Vagina (tissue), 2 donors: ENCODE measurements at regions not wholly inside any gene's neighbourhood (a gene's known extent, or its start where the extent isn't known, plus 50 kb on each side); places are given as distances from the start of the nearest gene placed in this dataset.

Experiments
- DNase-seq, 2 donors: peaks; one replicate each; pipeline ENCODE4 v3.0.0-alpha.2; 2017; ENCODE audit errors: extremely low spot score in 2 of 2
- H3K27ac ChIP-seq: fragments of 200-600 bp; sonication (generic); one replicate; pipeline ENCODE4 v1.5.1; 2019
- H3K27me3 ChIP-seq: fragments of 200-600 bp; sonication (generic); one replicate; pipeline ENCODE4 v1.5.1; 2019
- H3K36me3 ChIP-seq, 2 donors: fragments of 200-600 bp; sonication (generic); one replicate each; pipeline ENCODE4 v1.5.1; 2017 to 2019
- H3K4me1 ChIP-seq: fragments of 200-600 bp; sonication (generic); one replicate; pipeline ENCODE4 v1.5.1; 2019
- H3K4me3 ChIP-seq, 2 donors: fragments of 200-600 bp; sonication (generic); 1 replicate in 1 of 2; 2 replicates in 1 of 2; pipeline ENCODE4 v1.5.1; 2016 to 2019
- H3K9me3 ChIP-seq: fragments of 200-600 bp; sonication (generic); one replicate; pipeline ENCODE4 v1.5.1; 2019
- POLR2A ChIP-seq, 2 donors: fragments of 450-650 bp; IDR thresholded peaks; one replicate each; pipeline ENCODE4 v1.6.1; 2017; ENCODE audit warnings: antibody characterized with exemption in 2 of 2, mild to moderate bottlenecking in 2 of 2, moderate library complexity in 2 of 2
- POLR2AphosphoS5 ChIP-seq, 2 donors: sonication (generic); formaldehyde crosslinking; IDR thresholded peaks; one replicate each; pipeline ENCODE4 v1.9.0; 2017; ENCODE audit warnings: antibody characterized with exemption in 2 of 2, mild to moderate bottlenecking in 2 of 2, low read depth in 1 of 2; ENCODE audit not compliant: insufficient read depth in 1 of 2
- intact Hi-C: fragments of 100-400 bp; cut with DNase I; formaldehyde crosslinking; loops from one replicate; pipeline ENCODE4 v1.15.1; 2023
- TF ChIP-seq, protein P1 (sequence below), 3 experiments: fragments of 450-650 bp in 2 of 3; fragments of 200-600 bp in 1 of 3; sonication (generic) in 1 of 3; IDR thresholded peaks; one replicate each; pipeline ENCODE4 v1.5.1; 2017 to 2019; ENCODE audit warnings: antibody characterized with exemption in 3 of 3, mild to moderate bottlenecking in 2 of 3, moderate library complexity in 2 of 3

DNA sequence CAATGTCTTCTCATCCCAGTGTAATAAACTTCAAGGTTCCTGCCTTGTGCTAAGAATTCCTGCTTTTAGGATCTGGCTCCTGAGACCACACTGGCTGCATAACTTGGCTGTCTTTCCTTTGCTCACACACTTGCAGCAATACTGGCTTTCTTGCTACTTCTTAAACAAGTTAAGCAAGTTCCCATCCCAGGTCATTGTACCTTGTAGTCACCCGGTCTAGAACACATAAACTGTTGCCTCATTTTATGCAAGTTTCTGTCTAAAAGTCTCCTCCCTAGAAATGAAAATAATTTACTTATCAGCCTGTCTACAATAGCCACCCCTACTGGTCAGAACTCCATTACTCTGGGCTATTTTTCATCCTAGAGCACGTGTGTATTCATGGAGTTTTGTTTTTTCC lies 887.9 kb upstream of the FAM98A start:
- TF ChIP-seq, protein P1, sequence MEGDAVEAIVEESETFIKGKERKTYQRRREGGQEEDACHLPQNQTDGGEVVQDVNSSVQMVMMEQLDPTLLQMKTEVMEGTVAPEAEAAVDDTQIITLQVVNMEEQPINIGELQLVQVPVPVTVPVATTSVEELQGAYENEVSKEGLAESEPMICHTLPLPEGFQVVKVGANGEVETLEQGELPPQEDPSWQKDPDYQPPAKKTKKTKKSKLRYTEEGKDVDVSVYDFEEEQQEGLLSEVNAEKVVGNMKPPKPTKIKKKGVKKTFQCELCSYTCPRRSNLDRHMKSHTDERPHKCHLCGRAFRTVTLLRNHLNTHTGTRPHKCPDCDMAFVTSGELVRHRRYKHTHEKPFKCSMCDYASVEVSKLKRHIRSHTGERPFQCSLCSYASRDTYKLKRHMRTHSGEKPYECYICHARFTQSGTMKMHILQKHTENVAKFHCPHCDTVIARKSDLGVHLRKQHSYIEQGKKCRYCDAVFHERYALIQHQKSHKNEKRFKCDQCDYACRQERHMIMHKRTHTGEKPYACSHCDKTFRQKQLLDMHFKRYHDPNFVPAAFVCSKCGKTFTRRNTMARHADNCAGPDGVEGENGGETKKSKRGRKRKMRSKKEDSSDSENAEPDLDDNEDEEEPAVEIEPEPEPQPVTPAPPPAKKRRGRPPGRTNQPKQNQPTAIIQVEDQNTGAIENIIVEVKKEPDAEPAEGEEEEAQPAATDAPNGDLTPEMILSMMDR (IDR thresholded peaks at IDR 0.05) = no peak
- TF ChIP-seq POLR2AphosphoS5 (IDR thresholded peaks at IDR 0.05; ENCODE audit: insufficient read depth in 1 of 2, low read depth in 1 of 2) (no peak), POLR2A (IDR thresholded peaks at IDR 0.05) (no peak)
- H3K4me1 ChIP-seq = no peaks in the 10 kb centered on the region
- intact Hi-C loops = no loop called here

DNA sequence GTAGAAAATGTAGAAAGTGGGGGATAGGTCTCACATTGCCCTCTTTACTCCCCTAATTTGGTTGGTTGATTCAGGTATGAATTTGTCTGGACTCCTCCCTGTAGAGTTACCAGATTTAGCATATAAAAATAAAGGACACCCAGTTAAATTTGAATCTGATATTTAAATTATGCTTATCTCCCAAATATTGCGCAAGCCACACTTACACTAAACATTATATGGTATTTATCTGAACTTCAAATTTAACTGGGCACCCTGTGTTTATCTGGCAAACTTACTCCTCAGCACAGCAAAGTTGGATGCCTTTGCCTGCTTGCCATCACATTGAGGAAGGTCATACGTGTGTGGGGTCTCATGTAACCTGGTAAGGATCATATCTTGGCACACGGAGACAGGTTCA lies 882.4 kb upstream of the FAM98A start:
- TF ChIP-seq, protein P1 (IDR thresholded peaks at IDR 0.05) = no peak
- no peak for TF ChIP-seq POLR2A (IDR thresholded peaks at IDR 0.05)
- Histone ChIP-seq H3K4me3 (no peak overlapping the region), H3K9me3 (no peaks in the 10 kb centered on the region), H3K4me1 (no peaks in the 10 kb centered on the region), H3K27ac (no peak overlapping the region), H3K27me3 (no peaks in the 10 kb centered on the region), H3K36me3 (no peaks in the 10 kb centered on the region)
- DNase-seq = no peak
- intact Hi-C loops = no loop called here

More for the DNA sequence above, 887.9 kb upstream of the FAM98A start:
- H3K9me3 ChIP-seq = no peaks in the 10 kb centered on the region
- H3K27ac ChIP-seq = no peak overlapping the region
- H3K27me3 ChIP-seq = no peaks in the 10 kb centered on the region
- DNase-seq = no peak
- no peak overlapping the region for H3K4me3 ChIP-seq
- no peaks in the 10 kb centered on the region for H3K36me3 ChIP-seq

DNA sequence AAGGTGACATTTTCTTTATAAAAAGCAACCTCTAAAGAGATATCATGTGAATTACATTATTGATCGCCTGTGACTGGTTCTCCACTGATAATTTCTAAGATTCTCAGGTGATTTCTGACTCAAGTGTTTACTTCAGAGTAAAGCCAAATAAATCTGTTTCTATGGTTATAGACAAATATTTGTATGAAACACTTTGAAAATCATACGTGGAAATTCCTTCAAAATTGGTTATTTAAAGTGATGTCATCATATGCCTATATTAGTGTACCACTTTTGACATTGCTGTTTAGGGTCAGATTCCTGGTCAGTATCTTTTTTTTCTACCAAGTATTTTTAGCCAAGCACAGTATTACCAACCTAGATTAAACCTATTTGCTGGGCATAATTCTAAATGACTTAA lies 881.3 kb upstream of the FAM98A start:
- no peak overlapping the region for H3K27ac ChIP-seq
- no peaks in the 10 kb centered on the region for H3K9me3 ChIP-seq
- H3K4me3 ChIP-seq = no peak overlapping the region
- TF ChIP-seq POLR2AphosphoS5 (IDR thresholded peaks at IDR 0.05; ENCODE audit: insufficient read depth in 1 of 2, low read depth in 1 of 2) = no peak
- TF ChIP-seq POLR2A (IDR thresholded peaks at IDR 0.05) = no peak
- TF ChIP-seq, protein P1 (IDR thresholded peaks at IDR 0.05) = no peak
- DNase-seq = no peak
- H3K4me1 ChIP-seq = no peaks in the 10 kb centered on the region
- intact Hi-C loops = no loop called here
- no peaks in the 10 kb centered on the region for H3K27me3 ChIP-seq
- no peaks in the 10 kb centered on the region for H3K36me3 ChIP-seq

DNA sequence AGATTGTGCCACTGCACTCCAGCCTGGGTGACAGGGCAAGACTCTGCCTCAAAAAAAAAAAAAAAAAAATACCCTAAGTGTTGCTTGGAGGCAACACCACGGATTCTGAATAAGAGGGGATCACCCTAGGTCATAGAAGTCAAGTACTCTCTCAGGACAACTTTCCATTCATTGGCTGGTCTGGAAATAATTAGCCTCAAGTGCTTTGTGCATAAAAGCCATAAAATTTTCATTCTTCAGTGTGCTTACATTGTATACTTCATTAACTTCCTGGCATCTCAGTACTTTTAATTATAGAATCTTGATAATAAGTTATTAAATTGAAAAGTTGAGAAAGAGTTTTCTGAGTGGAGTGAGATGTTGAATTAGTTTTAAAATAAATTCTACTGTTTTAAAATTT lies 876.1 kb upstream of the FAM98A start:
- H3K9me3 ChIP-seq = no peaks in the 10 kb centered on the region
- TF ChIP-seq, protein P1 (IDR thresholded peaks at IDR 0.05) = no peak
- TF ChIP-seq POLR2A (IDR thresholded peaks at IDR 0.05) (no peak), POLR2AphosphoS5 (IDR thresholded peaks at IDR 0.05; ENCODE audit: insufficient read depth in 1 of 2, low read depth in 1 of 2) (no peak)
- intact Hi-C loops = no loop called here
- H3K27ac ChIP-seq = no peak overlapping the region
- no peaks in the 10 kb centered on the region for H3K36me3 ChIP-seq
- no peak for DNase-seq
- H3K4me1 ChIP-seq = no peaks in the 10 kb centered on the region
- H3K4me3 ChIP-seq = no peak overlapping the region
- no peaks in the 10 kb centered on the region for H3K27me3 ChIP-seq

DNA sequence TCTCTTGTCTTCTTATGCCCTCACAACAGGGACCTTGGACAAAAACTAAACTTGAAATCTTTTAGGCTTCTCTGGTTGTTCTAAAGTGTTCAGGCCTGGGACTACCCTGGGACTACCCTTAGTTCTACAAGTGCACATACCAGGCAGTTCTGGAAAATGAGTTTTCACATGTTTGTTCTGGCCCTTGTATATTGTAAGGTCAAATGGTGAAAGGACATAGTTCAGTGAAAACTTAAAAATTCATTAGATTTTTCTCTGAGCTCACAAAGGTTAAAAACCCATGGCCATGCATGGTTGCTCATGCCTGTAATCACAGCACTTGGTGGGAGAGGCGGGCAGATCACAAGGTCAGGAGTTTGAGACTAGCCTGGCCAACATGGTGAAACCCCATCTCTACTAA lies 875.5 kb upstream of the FAM98A start:
- no peak for DNase-seq
- TF ChIP-seq POLR2AphosphoS5 (IDR thresholded peaks at IDR 0.05; ENCODE audit: insufficient read depth in 1 of 2, low read depth in 1 of 2) = no peak
- TF ChIP-seq, protein P1 (IDR thresholded peaks at IDR 0.05) = no peak
- H3K4me1 ChIP-seq = no peaks in the 10 kb centered on the region
- no peak overlapping the region for H3K4me3 ChIP-seq
- no peaks in the 10 kb centered on the region for H3K9me3 ChIP-seq
- H3K27me3 ChIP-seq = no peaks in the 10 kb centered on the region
- no peaks in the 10 kb centered on the region for H3K36me3 ChIP-seq
- no peak overlapping the region for H3K27ac ChIP-seq
- intact Hi-C loops = no loop called here
